GM21526 (cell line): ENCODE measurements at regions not wholly inside any gene's neighbourhood (a gene's known extent, or its start where the extent isn't known, plus 50 kb on each side); places are given as distances from the start of the nearest gene placed in this dataset.
"Not testable (repeated sequence)": the region's sequence is repeated elsewhere in the genome, so short reads cannot be mapped to it uniquely, and the experiment has no call there.

ENCODE experiments used
- ATAC-seq: cut with Tn5 transposase; IDR thresholded peaks from one replicate; pipeline ENCODE4 v1.9.1; 2021; ENCODE audit warnings: moderate library complexity; ENCODE audit not compliant: unreplicated experiment, low FRiP score

GRCh38 chr20:39766333-39766732 is 804.2 kb downstream of the DHX35 start:
- ATAC-seq = no peak

GRCh38 chr20:39762716-39763115 is 800.6 kb downstream of the DHX35 start:
- ATAC-seq = no peak

GRCh38 chr20:39758876-39759275 is 796.7 kb downstream of the DHX35 start:
- no peak for ATAC-seq

DNA sequence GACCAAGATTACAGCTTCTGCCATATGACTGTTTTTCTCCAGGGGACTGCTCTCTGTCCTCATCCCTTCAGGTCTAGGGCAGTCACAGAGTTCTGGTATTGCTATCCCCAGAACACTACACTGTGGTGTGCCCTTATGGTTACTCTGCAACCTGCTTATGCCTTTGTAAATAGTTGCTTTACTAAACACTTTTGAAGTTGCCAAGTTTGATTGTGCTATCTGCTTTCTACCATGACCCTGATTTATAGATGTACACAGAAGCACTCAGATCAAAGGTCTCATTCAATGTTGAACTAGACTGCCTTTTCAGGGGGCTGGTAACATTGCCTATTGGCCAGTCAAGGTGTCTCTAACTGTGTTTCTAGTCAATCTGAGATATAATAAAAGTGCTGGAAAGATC is 794.7 kb downstream of the DHX35 start:
- no peak for ATAC-seq

DNA sequence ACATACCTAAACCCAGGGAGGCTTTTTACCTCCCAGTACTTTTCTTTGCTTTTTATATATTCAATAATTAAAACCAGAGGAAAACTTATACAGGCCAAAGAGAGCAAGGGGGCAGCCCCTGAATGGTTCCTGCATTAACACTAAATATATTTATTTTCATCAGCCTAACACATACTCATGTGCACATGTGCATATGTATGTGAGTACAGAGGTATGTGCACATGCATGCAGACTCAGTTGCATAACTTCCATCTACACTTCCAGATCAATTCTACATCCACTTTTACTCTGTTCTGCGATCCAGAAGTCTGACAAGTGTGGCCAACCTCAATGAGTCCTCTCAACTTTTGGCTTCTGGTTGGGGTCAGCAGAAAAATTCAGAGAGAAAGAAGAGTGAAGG is 794.2 kb downstream of the DHX35 start:
- no peak for ATAC-seq

- no peak for ATAC-seq
These were observed 790.2 kb downstream of the DHX35 start for GRCh38 chr20:39752262-39752876.

GRCh38 chr20:39751557-39752137 is 789.5 kb downstream of the DHX35 start:
- ATAC-seq = no peak

DNA sequence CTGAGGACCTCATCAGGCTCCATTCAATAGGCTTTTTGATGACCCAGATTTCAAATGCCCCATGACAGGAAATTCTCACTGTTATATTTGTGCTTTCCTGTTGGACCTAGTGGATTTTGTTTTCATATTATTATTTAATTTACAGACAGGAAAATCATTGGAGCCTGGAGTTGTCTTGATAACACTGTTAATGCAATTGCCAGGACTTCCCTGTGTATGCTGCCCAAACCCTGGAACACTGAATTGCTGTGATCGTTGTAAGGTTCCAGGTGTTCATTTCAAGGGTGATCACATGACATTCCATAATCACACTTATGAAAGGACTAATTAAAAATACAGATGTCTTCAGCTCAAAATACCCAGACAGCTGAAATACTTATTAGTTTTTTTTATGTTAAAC is 783.2 kb downstream of the DHX35 start:
- ATAC-seq = no peak

DNA sequence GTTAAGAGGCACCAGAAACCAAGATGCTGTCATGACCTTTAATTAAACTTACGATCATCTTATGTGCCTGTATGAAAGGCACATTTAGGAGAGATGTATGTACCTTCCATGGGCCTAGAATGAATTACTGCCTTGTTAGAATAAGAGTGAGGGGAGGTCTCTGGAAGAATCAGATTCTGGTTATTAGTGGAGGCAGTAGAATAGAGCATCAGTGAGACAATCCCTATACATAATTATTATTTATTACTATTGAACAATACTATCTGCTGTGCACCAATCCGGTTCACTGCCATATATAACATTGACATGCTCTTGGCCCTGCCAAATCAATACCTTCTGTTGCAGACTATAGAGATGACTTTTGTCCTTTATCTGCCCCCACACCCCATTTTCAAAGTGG is 776.5 kb downstream of the DHX35 start:
- no peak for ATAC-seq

DNA sequence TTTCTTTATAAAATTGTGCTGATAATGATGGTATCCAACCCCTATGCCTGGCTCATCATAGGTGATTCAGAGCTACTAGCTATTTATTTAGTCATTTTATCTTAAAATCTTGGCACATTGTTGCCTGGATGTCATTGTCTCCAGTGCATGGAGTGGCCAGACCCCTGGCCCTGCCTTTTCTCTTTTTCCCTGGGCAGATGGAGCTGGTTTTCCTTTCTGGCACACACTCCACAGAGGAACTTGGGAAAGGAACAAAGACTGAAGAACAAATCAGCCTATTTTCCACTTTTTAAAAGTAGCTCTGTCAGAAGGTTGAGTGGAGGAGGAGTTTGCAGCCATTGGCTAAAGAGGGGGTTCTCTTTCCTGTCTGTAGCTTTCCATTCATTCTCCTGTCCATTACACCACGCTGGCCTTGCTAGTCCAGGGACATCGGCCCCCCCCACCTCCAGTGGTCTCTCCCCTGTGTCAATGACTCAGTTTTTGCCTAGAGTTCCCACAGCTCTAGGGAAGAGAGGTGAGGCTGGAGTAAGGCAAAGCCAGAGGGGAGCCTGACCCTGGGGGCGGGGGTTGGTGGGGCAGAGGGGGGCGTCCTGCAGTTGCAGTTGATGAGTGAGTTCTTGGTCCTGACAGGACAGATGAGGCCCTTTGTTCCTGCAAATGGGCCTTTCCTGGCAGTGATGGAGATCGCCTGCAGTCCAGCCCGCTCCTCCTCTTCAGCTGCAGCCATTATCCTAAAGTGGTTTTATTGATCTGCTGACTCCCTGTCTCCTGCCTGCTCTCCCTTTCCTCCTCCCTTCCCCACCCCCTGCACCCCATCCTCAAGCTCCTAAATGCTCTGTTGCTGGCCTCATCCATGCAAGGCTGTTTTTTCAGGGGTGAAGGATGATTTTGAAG is 774.5 kb downstream of the DHX35 start:
- no peak for ATAC-seq

GRCh38 chr20:39725513-39725912 is 763.4 kb downstream of the DHX35 start:
- ATAC-seq = not testable (repeated sequence)

GRCh38 chr20:39719293-39719692 is 757.1 kb downstream of the DHX35 start:
- ATAC-seq = no peak

DNA sequence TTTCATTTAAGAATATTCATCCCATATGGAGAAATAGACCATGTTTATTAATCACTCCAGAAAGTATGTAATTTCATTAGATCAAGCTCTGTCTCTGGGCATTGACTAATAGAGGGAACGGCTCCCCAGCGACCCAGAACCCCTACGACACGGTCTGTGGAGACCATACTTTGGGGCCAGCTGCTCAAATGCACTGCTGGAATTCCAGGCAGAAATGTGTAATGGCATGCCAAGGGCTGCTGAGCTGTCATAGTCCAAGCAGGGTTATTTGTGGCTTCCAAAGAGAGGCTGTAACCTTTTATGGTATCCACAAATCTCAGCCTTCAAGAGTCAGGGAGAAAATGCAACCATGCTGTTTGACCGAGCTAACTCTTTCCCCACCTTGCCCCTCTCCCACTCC is 755.8 kb downstream of the DHX35 start:
- ATAC-seq = no peak

- no peak for ATAC-seq
These were observed 754.7 kb downstream of the DHX35 start for GRCh38 chr20:39716796-39717341.

DNA sequence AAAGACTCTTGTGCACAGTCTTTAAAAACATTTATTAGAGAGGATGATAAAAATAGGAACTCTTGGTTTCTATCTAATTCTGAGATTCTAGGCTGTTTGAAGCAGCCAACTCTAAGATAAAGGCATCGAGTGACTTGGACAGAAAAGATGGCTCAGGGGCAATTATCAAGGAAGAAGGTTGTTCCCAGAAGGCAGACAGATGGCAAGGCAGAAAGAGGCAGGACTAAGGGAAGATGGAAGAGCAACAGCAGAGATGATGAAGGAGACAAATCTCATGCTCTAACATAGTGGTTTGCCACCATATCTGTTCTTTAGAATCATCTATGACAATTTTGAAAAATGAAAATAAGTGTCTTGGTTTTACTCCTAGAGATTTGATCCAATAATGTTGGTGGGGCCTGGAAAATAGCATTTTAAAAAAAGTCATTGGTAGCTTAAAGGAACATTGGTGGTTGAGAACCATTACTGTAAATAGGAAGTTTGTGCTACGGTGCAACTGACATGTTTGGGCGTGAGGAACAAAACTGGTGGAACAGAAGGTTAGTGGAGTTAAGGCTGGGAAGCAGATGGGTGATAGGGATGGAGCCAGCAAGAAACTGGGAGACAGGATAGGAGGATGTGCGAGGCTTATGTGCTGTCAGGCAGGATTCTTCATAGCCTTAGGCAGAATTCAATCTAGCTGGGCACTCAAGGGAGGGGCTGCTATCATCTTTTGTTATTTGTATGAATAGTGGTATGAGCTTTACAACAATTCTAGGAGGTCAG is 751.1 kb downstream of the DHX35 start:
- no peak for ATAC-seq

GRCh38 chr20:39706184-39706663 is 744.1 kb downstream of the DHX35 start:
- ATAC-seq = no peak

GRCh38 chr20:39705032-39705431 is 742.9 kb downstream of the DHX35 start:
- ATAC-seq = no peak

GRCh38 chr20:39703357-39703756 is 741.2 kb downstream of the DHX35 start:
- ATAC-seq = not testable (repeated sequence)

DNA sequence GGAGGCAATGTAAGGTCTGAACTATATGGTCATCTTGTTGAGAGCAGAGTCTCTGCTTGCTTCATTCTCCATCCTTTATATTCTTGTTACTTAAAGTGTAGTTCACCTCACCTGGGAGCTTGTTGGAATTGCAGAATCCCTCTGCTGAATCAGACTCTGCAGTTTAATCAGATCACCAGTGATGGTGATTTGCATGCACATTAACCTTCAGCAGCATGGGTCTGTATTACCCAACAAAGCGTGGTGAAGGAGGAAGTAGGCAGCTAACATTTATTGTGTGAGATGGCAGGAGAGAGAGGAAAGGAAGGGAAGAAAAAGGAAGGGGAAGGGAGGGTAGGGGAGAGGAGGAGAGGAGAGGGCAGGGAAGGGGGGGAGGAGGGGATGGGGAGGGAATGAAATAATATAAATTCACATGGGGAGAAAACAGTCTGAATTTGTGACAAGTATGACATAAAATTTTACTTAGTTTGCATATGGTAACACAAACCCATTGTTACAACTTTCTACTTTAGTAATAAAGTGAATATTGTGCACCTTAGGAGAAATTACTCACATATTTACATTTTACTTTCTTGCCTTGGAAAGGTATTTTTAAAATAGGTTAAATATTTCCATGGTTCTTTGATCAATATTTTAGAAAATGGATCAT is 740.7 kb downstream of the DHX35 start:
- no peak for ATAC-seq

- ATAC-seq = no peak
These were observed 738.4 kb downstream of the DHX35 start for GRCh38 chr20:39700528-39700927.
